SK-N-SH (cell line): ENCODE measurements at regions not wholly inside any gene's neighbourhood (a gene's known extent, or its start where the extent isn't known, plus 50 kb on each side); places are given as distances from the start of the nearest gene placed in this dataset.

Experiments
- CTCF ChIA-PET: fragments of 300-600, 350-600 bp; formaldehyde crosslinking; extraction: SDS; loops from one replicate; lab custom pipeline; 2021; lab: Yijun Ruan, JAX
- POLR2A ChIA-PET: fragments of 350-600 bp; sonication (Branson Sonifier 250); formaldehyde crosslinking; extraction: SDS; loops from one replicate; lab custom pipeline; 2020; ENCODE audit warnings: antibody characterized with exemption, inconsistent platforms; lab: Yijun Ruan, JAX
- DNase-seq: peaks from one replicate; pipeline ENCODE4 v3.0.0; 2012
- H2AFZ ChIP-seq: fragments of 200-600 bp; sonication (generic); 2 replicates; pipeline ENCODE4 v1.8.1; 2016; ENCODE audit warnings: antibody characterized with exemption, mild to moderate bottlenecking, low read depth
- H3F3A ChIP-seq: fragments of 200-600 bp; sonication (generic); replicated peaks from 2 replicates; pipeline ENCODE3; 2016; ENCODE audit warnings: antibody characterized with exemption, mild to moderate bottlenecking; ENCODE audit not compliant: insufficient read depth
- H3K27ac ChIP-seq, 2 experiments: fragments of 200-500 bp in 1 of 2; fragments of 200-600 bp in 1 of 2; sonication (Bioruptor generic) in 1 of 2; sonication (generic), shearing (Covaris generic) in 1 of 2; 2 replicates each; pipeline versions ENCODE4 v1.5.1 to v1.6.1; 2014 to 2016; ENCODE audit warnings: low read depth in 2 of 2, inconsistent platforms in 1 of 2, low read length in 1 of 2, mild to moderate bottlenecking in 1 of 2, mixed read lengths in 1 of 2
- H3K27me3 ChIP-seq: fragments of 200-600 bp; sonication (generic), shearing (Covaris generic); 2 replicates; pipeline ENCODE4 v1.6.1; 2016; ENCODE audit warnings: mixed run types; ENCODE audit not compliant: insufficient read depth
- H3K36me3 ChIP-seq, 2 experiments: fragments of 200-500 bp in 1 of 2; fragments of 200-600 bp in 1 of 2; sonication (Bioruptor generic) in 1 of 2; sonication (generic) in 1 of 2; replicated peaks in 1 of 2; 2 replicates each; pipeline versions ENCODE3 to v1.5.1; 2014 to 2016; ENCODE audit warnings: low read length in 1 of 2, mild to moderate bottlenecking in 1 of 2; ENCODE audit not compliant: insufficient read depth in 2 of 2, control insufficient read depth in 1 of 2
- H3K4me1 ChIP-seq, 2 experiments: fragments of 200-500 bp in 1 of 2; fragments of 200-600 bp in 1 of 2; sonication (Bioruptor generic) in 1 of 2; sonication (generic), shearing (Covaris generic) in 1 of 2; 2 replicates each; pipeline versions ENCODE4 v1.5.1 to v1.6.1; 2014 to 2016; ENCODE audit warnings: low read depth in 1 of 2, low read length in 1 of 2, mixed run types in 1 of 2; ENCODE audit not compliant: insufficient read depth in 2 of 2, control insufficient read depth in 1 of 2
- H3K4me2 ChIP-seq: fragments of 200-600 bp; sonication (generic), shearing (Covaris generic); 2 replicates; pipeline ENCODE4 v1.6.1; 2017; ENCODE audit warnings: mixed run types
- H3K4me3 ChIP-seq, 2 experiments: fragments of 200-500 bp in 1 of 2; fragments of 200-600 bp in 1 of 2; sonication (Bioruptor generic) in 1 of 2; sonication (generic), shearing (Covaris generic) in 1 of 2; 2 replicates each; pipeline versions ENCODE4 v1.5.1 to v1.8.1; 2014 to 2016; ENCODE audit warnings: low read depth in 2 of 2, inconsistent platforms in 1 of 2, low read length in 1 of 2, mild to moderate bottlenecking in 1 of 2, mixed read lengths in 1 of 2, moderate library complexity in 1 of 2
- H3K79me2 ChIP-seq: fragments of 200-600 bp; sonication (generic); 2 replicates; pipeline ENCODE4 v1.8.1; 2017; ENCODE audit warnings: mild to moderate bottlenecking; ENCODE audit not compliant: insufficient read depth
- H3K9ac ChIP-seq: fragments of 200-600 bp; sonication (generic); 2 replicates; pipeline ENCODE4 v1.6.1; 2017; ENCODE audit warnings: mixed run types
- H3K9me2 ChIP-seq: fragments of 200-600 bp; sonication (generic); 2 replicates; pipeline ENCODE4 v1.6.1; 2017; ENCODE audit warnings: mixed run types
- H3K9me3 ChIP-seq: fragments of 200-600 bp; sonication (generic); 2 replicates; pipeline ENCODE4 v1.6.1; 2017; ENCODE audit warnings: mixed run types, mild to moderate bottlenecking, moderate library complexity
- H4K20me1 ChIP-seq: fragments of 200-600 bp; sonication (generic); 2 replicates; pipeline ENCODE4 v1.6.1; 2017; ENCODE audit warnings: mild to moderate bottlenecking, mixed run types; ENCODE audit not compliant: insufficient read depth
- ELF1 ChIP-seq: IDR thresholded peaks from 2 replicates; pipeline ENCODE4 v1.4.0; 2012
- FOSL2 ChIP-seq: IDR thresholded peaks from 2 replicates; pipeline ENCODE4 v1.4.0; 2012; ENCODE audit warnings: low read depth, mild to moderate bottlenecking, moderate library complexity, borderline replicate concordance
- GATA2 ChIP-seq: sonication (generic); formaldehyde crosslinking; IDR thresholded peaks from 2 replicates; pipeline ENCODE4 v1.5.0; 2020; ENCODE audit warnings: mild to moderate bottlenecking, missing genetic modification reagents
- MXI1 ChIP-seq: IDR thresholded peaks from 2 replicates; pipeline ENCODE4 v1.6.1; 2012; ENCODE audit warnings: mild to moderate bottlenecking, low read depth, low read length, improper control_type of control experiment
- NFIC ChIP-seq: IDR thresholded peaks from 2 replicates; pipeline ENCODE4 v1.4.0; 2012; ENCODE audit warnings: borderline replicate concordance
- REST ChIP-seq: IDR thresholded peaks from 2 replicates; pipeline ENCODE4 v1.6.1; 2012; ENCODE audit warnings: mild to moderate bottlenecking, low read depth, low read length, moderate library complexity
- SIN3A ChIP-seq: IDR thresholded peaks from 2 replicates; pipeline ENCODE4 v1.6.1; 2012; ENCODE audit warnings: low read depth, mild to moderate bottlenecking, low read length, moderate library complexity, borderline replicate concordance
- TAF1 ChIP-seq: IDR thresholded peaks from 2 replicates; pipeline ENCODE4 v1.6.1; 2012; ENCODE audit warnings: low read depth, mild to moderate bottlenecking, low read length, moderate library complexity, borderline replicate concordance
- TCF12 ChIP-seq: IDR thresholded peaks from 2 replicates; pipeline ENCODE4 v1.4.0; 2012
- USF1 ChIP-seq: IDR thresholded peaks from 2 replicates; pipeline ENCODE4 v1.4.0; 2012; ENCODE audit warnings: low read depth, borderline replicate concordance
- USF2 ChIP-seq: fragments of 150-350 bp; IDR thresholded peaks from 2 replicates; pipeline ENCODE4 v1.6.1; 2017; ENCODE audit warnings: antibody characterized with exemption, low read length, low read depth, borderline replicate concordance
- YY1 ChIP-seq: IDR thresholded peaks from 2 replicates; pipeline ENCODE4 v1.4.0; 2012; ENCODE audit warnings: low read depth, mild to moderate bottlenecking
- WGBS: methylation state at CpG from one replicate; pipeline ENCODE4 v1.1.6; 2017; ENCODE audit warnings: low lambda C conversion rate; 5-methylcytosine and 5-hydroxymethylcytosine counted together

- Histone ChIP-seq H3K9me2 (no peaks in the 10 kb centered on the region), H2AFZ (no peak overlapping the region), H3F3A (no peaks in the 10 kb centered on the region), H3K27ac (no peak overlapping the region), H3K36me3 (no peaks in the 10 kb centered on the region), H4K20me1 (no peaks in the 10 kb centered on the region), H3K9me3 (no peaks in the 10 kb centered on the region), H3K4me2 (no peak overlapping the region), H3K79me2 (no peaks in the 10 kb centered on the region), H3K27me3 (no peaks in the 10 kb centered on the region), H3K4me3 (no peak overlapping the region), H3K9ac (no peak overlapping the region), H3K4me1 (no peaks in the 10 kb centered on the region)
- ChIA-PET CTCF (no interaction called here), POLR2A (no interaction called here)
- WGBS = 59% methylated on average over 2 of the region's 2 CpGs
- TF ChIP-seq TAF1 = no peak
- TF ChIP-seq YY1 = no peak
- no peak for TF ChIP-seq ELF1
- no peak for TF ChIP-seq NFIC
- no peak for TF ChIP-seq GATA2 (CRISPR knock-in tag)
- no peak for TF ChIP-seq USF1
- DNase-seq = no peak
These were observed 67.6 kb downstream of the COX18 start for GRCh38 chr4:73001885-73002284.

GRCh38 chr4:72997409-72997808 is 72.1 kb downstream of the COX18 start:
- H3K27ac ChIP-seq = no peak overlapping the region
- no peak overlapping the region for H3K4me3 ChIP-seq
- 76% methylated on average over 3 of the region's 3 CpGs for WGBS
- POLR2A ChIA-PET = no interaction called here
- H3K9ac ChIP-seq = no peak overlapping the region
- no peaks in the 10 kb centered on the region for H3F3A ChIP-seq
- H2AFZ ChIP-seq = no peak overlapping the region
- H3K36me3 ChIP-seq = no peaks in the 10 kb centered on the region
- no peak for TF ChIP-seq REST
- TF ChIP-seq TAF1 = no peak
- TF ChIP-seq FOSL2 = no peak
- no peak for TF ChIP-seq TCF12
- TF ChIP-seq NFIC = peak; percentile 76
- TF ChIP-seq, all 33 proteins: peak for 1
- Histone ChIP-seq H3K79me2 (no peaks in the 10 kb centered on the region), H3K4me1 (no peaks in the 10 kb centered on the region), H3K9me3 (no peaks in the 10 kb centered on the region), H3K27me3 (no peaks in the 10 kb centered on the region), H3K9me2 (no peaks in the 10 kb centered on the region), H4K20me1 (no peaks in the 10 kb centered on the region), H3K4me2 (no peak overlapping the region)
- no peak for DNase-seq
- CTCF ChIA-PET = no interaction called here

- H3K79me2 ChIP-seq = no peaks in the 10 kb centered on the region
- CTCF ChIA-PET = no interaction called here
- no peak for DNase-seq
- POLR2A ChIA-PET = no interaction called here
- no peaks in the 10 kb centered on the region for H3K27me3 ChIP-seq
- no peak overlapping the region for H3K4me3 ChIP-seq
- no peak overlapping the region for H2AFZ ChIP-seq
- TF ChIP-seq MXI1 (no peak), USF2 (no peak), SIN3A (no peak)
- 72% methylated on average over 3 of the region's 3 CpGs for WGBS
- no peak overlapping the region for H3K4me2 ChIP-seq
- no peak overlapping the region for H3K27ac ChIP-seq
- no peaks in the 10 kb centered on the region for H4K20me1 ChIP-seq
- no peaks in the 10 kb centered on the region for H3K9me2 ChIP-seq
- H3K9me3 ChIP-seq = no peaks in the 10 kb centered on the region
- no peak overlapping the region for H3K9ac ChIP-seq
- no peaks in the 10 kb centered on the region for H3K36me3 ChIP-seq
- H3K4me1 ChIP-seq = no peaks in the 10 kb centered on the region
- H3F3A ChIP-seq = no peaks in the 10 kb centered on the region
These were observed 74.8 kb downstream of the COX18 start for GRCh38 chr4:72994670-72995069.
